Superior temporal gyrus (tissue), 1 donor: ENCODE measurements at regions not wholly inside any gene's neighbourhood (a gene's known extent, or its start where the extent isn't known, plus 50 kb on each side); places are given as distances from the start of the nearest gene placed in this dataset.
A peak's percentile ranks its signal among the peaks of the same experiment; 100 is the strongest.
"Not testable (repeated sequence)": the region's sequence is repeated elsewhere in the genome, so short reads cannot be mapped to it uniquely, and the experiment has no call there.

Experiments used
- DNase-seq: peaks from one replicate; pipeline ENCODE4 v3.0.0-alpha.2; 2016; ENCODE audit errors: extremely low spot score

- DNase-seq = no peak
Measured at GRCh38 chr4:123638834-123639233, 242.2 kb downstream of the SPRY1 start.

- no peak for DNase-seq
Measured at GRCh38 chr4:123640271-123640670, 243.7 kb downstream of the SPRY1 start.

- no peak for DNase-seq
Measured at GRCh38 chr4:123640824-123641223, 244.2 kb downstream of the SPRY1 start.

GRCh38 chr4:123643691-123644090 is 247.1 kb downstream of the SPRY1 start:
- DNase-seq = no peak

GRCh38 chr4:123649250-123649644 is 252.7 kb downstream of the SPRY1 start:
- DNase-seq = peak; percentile 22

- peak; percentile 22 for DNase-seq
Measured at GRCh38 chr4:123649645-123650391, 253.2 kb downstream of the SPRY1 start.

GRCh38 chr4:123651066-123651465 is 254.5 kb downstream of the SPRY1 start:
- peak; percentile 49 for DNase-seq

- no peak for DNase-seq
Measured at GRCh38 chr4:123651536-123652180, 255.1 kb downstream of the SPRY1 start.

- DNase-seq = no peak
Measured at GRCh38 chr4:123652476-123652875, 255.9 kb downstream of the SPRY1 start.

GRCh38 chr4:123653236-123653635 is 256.6 kb downstream of the SPRY1 start:
- DNase-seq = no peak

GRCh38 chr4:123656746-123657294 is 260.2 kb downstream of the SPRY1 start:
- DNase-seq = not testable (repeated sequence)

GRCh38 chr4:123657606-123658005 is 261.0 kb downstream of the SPRY1 start:
- not testable (repeated sequence) for DNase-seq

GRCh38 chr4:123659262-123659661 is 262.7 kb downstream of the SPRY1 start:
- DNase-seq = no peak

- no peak for DNase-seq
Measured at GRCh38 chr4:123659730-123660129, 263.1 kb downstream of the SPRY1 start.

- DNase-seq = peak; percentile 48
Measured at GRCh38 chr4:123661080-123661737, 264.6 kb downstream of the SPRY1 start.

- no peak for DNase-seq
Measured at GRCh38 chr4:123662827-123663226, 266.2 kb downstream of the SPRY1 start.

- DNase-seq = no peak
Measured at GRCh38 chr4:123666486-123666885, 269.9 kb downstream of the SPRY1 start.

- DNase-seq = no peak
Measured at GRCh38 chr4:123667496-123667895, 270.9 kb downstream of the SPRY1 start.

- DNase-seq = no peak
Measured at GRCh38 chr4:123667991-123668390, 271.4 kb downstream of the SPRY1 start.

GRCh38 chr4:123671636-123672404 is 275.2 kb downstream of the SPRY1 start:
- no peak for DNase-seq

GRCh38 chr4:123672987-123673386 is 276.4 kb downstream of the SPRY1 start:
- no peak for DNase-seq

- no peak for DNase-seq
Measured at GRCh38 chr4:123673971-123674370, 277.4 kb downstream of the SPRY1 start.
